IMR-90 (cell line): ENCODE measurements at regions not wholly inside any gene's neighbourhood (a gene's known extent, or its start where the extent isn't known, plus 50 kb on each side); places are given as distances from the start of the nearest gene placed in this dataset.

ENCODE experiments used
- ATAC-seq: fragments of 200-7000 bp; cut with Tn5 transposase; 2 replicates; pipeline ENCODE4 v1.9.1; 2020; ENCODE audit warnings: low read depth, mild to moderate bottlenecking, moderate library complexity
- BruUV-seq: library from RNA; stranded (reverse); fragments of 400-500 nt; replicated peaks from 2 replicates; lab custom pipeline; 2021; lab: Mats Ljungman, UMichigan
- CTCF ChIA-PET: fragments of 300-600 bp; formaldehyde crosslinking; extraction: SDS; loops from one replicate; lab custom pipeline; 2021; ENCODE audit warnings: antibody characterized with exemption; lab: Yijun Ruan, JAX
- POLR2A ChIA-PET: fragments of 300-600 bp; sonication (Branson Sonifier 250); formaldehyde crosslinking; loops from one replicate; lab custom pipeline; 2022; ENCODE audit warnings: antibody characterized with exemption; ENCODE audit not compliant: unreplicated experiment; lab: Charles Lee
- DNase-seq: peaks from one replicate; pipeline ENCODE4 v3.0.0; 2013
- H2AFZ ChIP-seq: replicated peaks from 2 replicates; pipeline ENCODE3; 2013; ENCODE audit warnings: low read length, mild to moderate bottlenecking; ENCODE audit not compliant: poor library complexity
- H2AK5ac ChIP-seq: 2 replicates; pipeline ENCODE4 v1.6.1; 2013; ENCODE audit warnings: low read depth, low read length, inconsistent platforms
- H2AK9ac ChIP-seq: replicated peaks from 2 replicates; pipeline ENCODE3; 2013; ENCODE audit warnings: mild to moderate bottlenecking, low read depth, low read length, moderate library complexity; ENCODE audit not compliant: poor library complexity
- H2BK120ac ChIP-seq: 2 replicates; pipeline ENCODE4 v1.6.1; 2013; ENCODE audit warnings: low read depth, low read length, inconsistent platforms
- H2BK15ac ChIP-seq: 3 replicates; pipeline ENCODE4 v1.6.1; 2013; ENCODE audit warnings: low read depth, low read length, inconsistent platforms
- H2BK20ac ChIP-seq: 2 replicates; pipeline ENCODE4 v1.6.1; 2013; ENCODE audit warnings: low read depth, mild to moderate bottlenecking, inconsistent platforms, low read length, moderate library complexity
- H2BK5ac ChIP-seq: 2 replicates; pipeline ENCODE4 v1.6.1; 2013; ENCODE audit warnings: mild to moderate bottlenecking, low read depth, low read length, inconsistent platforms; ENCODE audit not compliant: poor library complexity, severe bottlenecking
- H3K14ac ChIP-seq: replicated peaks from 2 replicates; pipeline ENCODE4 v1.6.1; 2013; ENCODE audit warnings: low read depth, low read length, inconsistent platforms
- H3K18ac ChIP-seq: 2 replicates; pipeline ENCODE4 v1.6.1; 2013; ENCODE audit warnings: low read depth, low read length, control low read depth
- H3K23ac ChIP-seq: 2 replicates; pipeline ENCODE4 v1.6.1; 2013; ENCODE audit warnings: low read depth, low read length, inconsistent platforms
- H3K27ac ChIP-seq: 2 replicates; pipeline ENCODE4 v1.5.1; 2013; ENCODE audit warnings: mild to moderate bottlenecking, control low read depth, low read length; ENCODE audit not compliant: insufficient read depth
- H3K27me3 ChIP-seq: 2 replicates; pipeline ENCODE4 v1.6.1; 2013; ENCODE audit warnings: low read length; ENCODE audit not compliant: control insufficient read depth, insufficient read depth
- H3K36me3 ChIP-seq: 2 replicates; pipeline ENCODE4 v1.6.1; 2013; ENCODE audit warnings: low read length, mixed read lengths; ENCODE audit not compliant: control insufficient read depth, insufficient read depth
- H3K4ac ChIP-seq: 2 replicates; pipeline ENCODE4 v1.6.1; 2013; ENCODE audit warnings: low read depth, low read length, inconsistent platforms
- H3K4me1 ChIP-seq: 2 replicates; pipeline ENCODE4 v1.6.1; 2013; ENCODE audit warnings: low read length, mixed read lengths; ENCODE audit not compliant: control insufficient read depth, insufficient read depth
- H3K4me2 ChIP-seq: 2 replicates; pipeline ENCODE4 v1.6.1; 2013; ENCODE audit warnings: low read depth, mild to moderate bottlenecking, control low read depth, low read length, moderate library complexity
- H3K4me3 ChIP-seq: 2 replicates; pipeline ENCODE4 v1.5.1; 2013; ENCODE audit warnings: low read depth, mild to moderate bottlenecking, control low read depth, low read length, moderate library complexity; ENCODE audit not compliant: insufficient read depth
- H3K56ac ChIP-seq: 2 replicates; pipeline ENCODE4 v1.6.1; 2013; ENCODE audit warnings: low read length, inconsistent platforms; ENCODE audit not compliant: insufficient read depth; ENCODE audit errors: extremely low read depth
- H3K79me1 ChIP-seq, 2 experiments: 2 replicates each; pipeline ENCODE4 v1.6.1; 2013; ENCODE audit warnings: low read length in 2 of 2, inconsistent platforms in 1 of 2, low read depth in 1 of 2
- H3K9ac ChIP-seq: 2 replicates; pipeline ENCODE4 v1.6.1; 2013; ENCODE audit warnings: low read depth, low read length, control low read depth
- H3K9me1 ChIP-seq: 2 replicates; pipeline ENCODE4 v1.6.1; 2013; ENCODE audit warnings: low read length, inconsistent platforms; ENCODE audit not compliant: insufficient read depth
- H3K9me3 ChIP-seq: 2 replicates; pipeline ENCODE4 v1.6.1; 2013; ENCODE audit warnings: low read length; ENCODE audit not compliant: control insufficient read depth, insufficient read depth
- H4K20me1 ChIP-seq: 2 replicates; pipeline ENCODE4 v1.6.1; 2013; ENCODE audit warnings: low read length, inconsistent platforms; ENCODE audit not compliant: insufficient read depth
- H4K5ac ChIP-seq: 2 replicates; pipeline ENCODE4 v1.6.1; 2013; ENCODE audit warnings: mild to moderate bottlenecking, low read depth, low read length, control low read depth
- H4K8ac ChIP-seq, 2 experiments: 2 replicates each; pipeline ENCODE4 v1.6.1; 2013; ENCODE audit warnings: low read depth in 2 of 2, low read length in 2 of 2, control low read depth in 1 of 2, inconsistent platforms in 1 of 2
- H4K91ac ChIP-seq: 2 replicates; pipeline ENCODE4 v1.6.1; 2013; ENCODE audit warnings: low read depth, low read length, inconsistent platforms; ENCODE audit not compliant: insufficient read depth
- CHD1 ChIP-seq: IDR thresholded peaks from 2 replicates; pipeline ENCODE4 v1.6.1; 2012; ENCODE audit warnings: low read depth, low read length, improper control_type of control experiment
- NFE2L2 ChIP-seq: fragments of 150-350 bp; IDR thresholded peaks from 2 replicates; pipeline ENCODE4 v1.6.1; 2016; ENCODE audit warnings: low read depth, mild to moderate bottlenecking, low read length
- WGBS, 2 experiments: methylation state at CpG; one replicate each; pipeline versions ENCODE4 v1.1.5 to v1.1.7; 2013; ENCODE audit warnings: missing lambda C conversion rate in 2 of 2; ENCODE audit not compliant: insufficient read length in 1 of 2; ENCODE audit errors: extremely low coverage in 2 of 2; 5-methylcytosine and 5-hydroxymethylcytosine counted together
- dilution Hi-C: fragments of 300-500 bp; cut with HindIII; formaldehyde crosslinking; loops from one replicate; pipeline ENCODE4 v1.14.3; 2018; ENCODE audit warnings: low sequenced_read_pairs; ENCODE audit not compliant: unreplicated experiment
- in situ Hi-C: fragments of 300-500 bp; cut with MboI; formaldehyde crosslinking; loops from 3 replicates; pipeline ENCODE4 v1.14.3; 2019; ENCODE audit warnings: low sequenced_read_pairs, inconsistent platforms, mixed read lengths
- intact Hi-C: fragments of 100-400 bp; cut with micrococcal nuclease; formaldehyde crosslinking; loops from 2 replicates; pipeline ENCODE4 v1.10.0; 2022

DNA sequence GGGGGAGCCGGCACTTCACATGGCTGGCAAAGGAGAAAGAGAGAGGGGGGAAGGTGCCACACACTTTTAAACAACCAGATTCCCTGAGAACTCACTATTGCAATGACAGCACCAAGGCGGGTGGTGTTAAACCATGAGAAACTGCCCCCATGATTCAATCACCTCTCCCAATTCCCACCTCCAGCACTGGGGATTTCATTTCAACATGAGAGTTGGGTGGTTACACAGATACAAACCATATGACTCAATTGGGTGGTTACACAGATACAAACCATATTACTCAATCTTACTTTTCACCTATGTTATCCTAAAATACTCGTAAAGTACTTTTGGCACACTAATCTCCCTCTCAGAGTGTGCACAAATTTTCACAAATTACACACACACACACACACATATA lies 1097.5 kb upstream of the TMPRSS15 start:
- Histone ChIP-seq H4K91ac (no peak overlapping the region), H3K56ac (no peak overlapping the region), H3K4me2 (no peak overlapping the region), H3K36me3 (no peaks in the 10 kb centered on the region), H2AFZ (no peak overlapping the region), H2BK20ac (no peak overlapping the region), H3K23ac (no peak overlapping the region), H3K18ac (no peak overlapping the region), H4K20me1 (no peaks in the 10 kb centered on the region), H2AK5ac (no peak overlapping the region), H4K8ac (no peak overlapping the region), H3K27ac (no peak overlapping the region), H3K4ac (no peak overlapping the region), H3K14ac (no peak overlapping the region), H2BK5ac (no peak overlapping the region), H2BK15ac (no peak overlapping the region), H2BK120ac (no peak overlapping the region), H3K79me1 (no peaks in the 10 kb centered on the region), H3K27me3 (no peaks in the 10 kb centered on the region), H3K9me3 (peaks cover 7% of the 10 kb centered on the region), H3K9me1 (no peaks in the 10 kb centered on the region), H2AK9ac (no peak overlapping the region), H4K5ac (no peak overlapping the region), H3K9ac (no peak overlapping the region), H3K4me1 (no peaks in the 10 kb centered on the region), H3K4me3 (no peak overlapping the region)
- DNase-seq (no peak), ATAC-seq (no peak)
- no CpG with 5 or more reads among the region's 3 CpGs for WGBS, 2 experiments
- intact Hi-C loops, result no loop called here
- CTCF ChIA-PET, result no interaction called here
- dilution Hi-C loops, result no loop called here
- TF ChIP-seq CHD1, result no peak
- no peak for TF ChIP-seq NFE2L2
- BruUV-seq, result no TSS peak
- POLR2A ChIA-PET, result no interaction called here
- in situ Hi-C loops, result no loop called here
